HEK293T (cell line): ENCODE measurements at regions not wholly inside any gene's neighbourhood (a gene's known extent, or its start where the extent isn't known, plus 50 kb on each side); places are given as distances from the start of the nearest gene placed in this dataset.

ENCODE experiments used
- ARNT ChIP-seq: fragments of 450-650 bp; IDR thresholded peaks from 2 replicates; pipeline ENCODE4 v1.6.1; 2017; ENCODE audit warnings: mild to moderate bottlenecking
- BHLHE40 ChIP-seq: fragments of 450-650 bp; IDR thresholded peaks from 2 replicates; pipeline ENCODE4 v1.6.1; 2016; ENCODE audit warnings: mild to moderate bottlenecking, moderate library complexity, borderline replicate concordance
- FOXA1 ChIP-seq: fragments of 450-650 bp; IDR thresholded peaks from 2 replicates; pipeline ENCODE4 v1.6.1; 2016; ENCODE audit warnings: mild to moderate bottlenecking
- FOXK2 ChIP-seq: fragments of 450-650 bp; IDR thresholded peaks from 2 replicates; pipeline ENCODE4 v1.6.1; 2016; ENCODE audit warnings: mild to moderate bottlenecking
- HDGF ChIP-seq: fragments of 450-650 bp; IDR thresholded peaks from 2 replicates; pipeline ENCODE4 v1.6.1; 2017; ENCODE audit warnings: antibody characterized with exemption, borderline replicate concordance
- L3MBTL2 ChIP-seq: fragments of 450-650 bp; conservative IDR thresholded peaks from 2 replicates; pipeline ENCODE4 v1.6.1; 2016; ENCODE audit warnings: mild to moderate bottlenecking
- LEF1 ChIP-seq: fragments of 450-650 bp; IDR thresholded peaks from 2 replicates; pipeline ENCODE4 v1.6.1; 2017; ENCODE audit warnings: mild to moderate bottlenecking, borderline replicate concordance
- PKNOX1 ChIP-seq: fragments of 450-650 bp; IDR thresholded peaks from 2 replicates; pipeline ENCODE4 v1.6.1; 2016
- SUZ12 ChIP-seq: fragments of 450-650 bp; IDR thresholded peaks from 2 replicates; pipeline ENCODE4 v1.6.1; 2016; ENCODE audit warnings: mild to moderate bottlenecking
- ZNF384 ChIP-seq: fragments of 450-650 bp; IDR thresholded peaks from 2 replicates; pipeline ENCODE4 v1.6.1; 2016

GRCh38 chr3:76646921-76647562 lies 392.9 kb upstream of the ROBO2 start:
- TF ChIP-seq HDGF (no peak), FOXA1 (no peak), SUZ12 (no peak), L3MBTL2 (no peak), BHLHE40 (no peak), FOXK2 (no peak), PKNOX1 (no peak), ZNF384 (no peak), ARNT (no peak), LEF1 (no peak)
